GM21619 (cell line): ENCODE measurements at regions not wholly inside any gene's neighbourhood (a gene's known extent, or its start where the extent isn't known, plus 50 kb on each side); places are given as distances from the start of the nearest gene placed in this dataset.

Experiments
- ATAC-seq: cut with Tn5 transposase; IDR thresholded peaks from one replicate; pipeline ENCODE4 v1.9.1; 2021; ENCODE audit not compliant: unreplicated experiment

DNA sequence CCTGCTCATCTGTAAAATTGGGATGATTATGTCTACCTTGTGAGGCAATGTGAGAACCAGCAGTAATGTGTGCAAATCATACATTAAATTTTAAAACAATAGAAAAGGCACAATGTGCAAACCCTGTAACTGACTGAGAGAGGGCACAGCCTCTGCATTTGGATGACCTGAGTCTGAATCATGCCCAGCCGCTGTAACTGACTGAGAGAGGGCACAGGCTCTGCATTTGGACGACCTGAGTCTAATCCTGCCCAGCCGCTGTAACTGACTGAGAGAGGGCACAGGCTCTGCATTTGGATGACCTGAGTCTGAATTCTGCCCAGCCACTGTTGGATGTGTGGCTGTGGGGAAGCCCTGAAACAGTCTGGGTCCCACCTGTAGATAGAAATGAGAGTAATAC, 351.5 kb upstream of the SHH start:
- ATAC-seq = no peak

DNA sequence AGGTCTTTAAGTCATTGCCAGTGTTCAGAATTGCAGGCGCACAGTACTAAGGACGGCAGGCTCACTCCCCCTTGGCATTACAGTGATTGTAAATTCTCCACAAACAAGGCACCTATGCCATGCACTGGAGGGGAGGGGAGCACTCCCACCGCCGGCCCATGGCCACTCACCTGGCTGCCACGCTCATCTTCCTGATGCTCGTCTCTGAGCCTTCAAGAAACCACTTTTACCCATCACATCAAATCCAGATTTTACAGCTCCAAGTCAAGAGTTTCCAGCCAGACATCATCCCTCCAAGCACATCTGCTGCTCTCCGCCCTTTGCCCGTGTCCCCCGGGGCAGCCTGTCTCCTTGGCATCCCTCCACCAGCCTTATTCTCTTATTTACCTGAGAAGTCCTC, 350.2 kb upstream of the SHH start:
- ATAC-seq = no peak

DNA sequence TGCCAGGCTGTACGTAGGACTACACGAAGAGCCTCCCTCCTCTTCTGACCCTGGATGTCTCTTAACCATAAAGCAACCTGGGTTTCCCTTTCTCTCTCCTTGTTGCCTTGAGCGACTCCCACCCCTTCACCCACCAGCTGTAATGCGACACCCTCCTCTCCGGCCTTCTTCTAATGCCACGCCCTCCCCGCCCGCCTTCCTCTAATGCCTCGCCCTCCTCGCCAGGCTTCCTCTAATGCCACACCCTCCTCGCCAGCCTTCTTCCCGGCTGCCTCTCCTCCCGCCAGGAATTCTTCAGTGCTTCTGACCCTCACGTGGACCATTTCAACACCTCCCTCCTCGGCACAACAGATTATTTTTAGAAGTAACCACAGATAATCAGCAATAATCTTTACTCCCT, 348.5 kb upstream of the SHH start:
- no peak for ATAC-seq

DNA sequence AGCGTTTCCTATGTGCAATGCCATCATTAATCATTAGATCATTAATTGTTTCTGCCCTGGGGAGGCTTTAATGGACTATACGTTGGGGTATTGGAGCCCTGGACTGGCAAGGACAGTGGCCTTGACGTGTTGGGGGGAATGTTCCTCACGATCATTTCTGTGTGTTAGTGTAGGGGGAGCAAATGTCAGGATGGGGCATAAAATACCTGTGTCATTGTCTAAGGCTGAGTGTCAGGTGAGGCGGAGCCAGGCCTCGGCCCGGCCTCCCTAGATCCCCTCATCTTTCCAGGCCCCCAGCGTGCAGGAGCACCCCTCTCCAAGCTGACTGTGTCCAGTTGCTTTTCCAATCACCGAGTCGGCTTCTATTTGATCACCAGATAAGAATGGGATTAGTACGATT, 346.4 kb upstream of the SHH start:
- no peak for ATAC-seq

DNA sequence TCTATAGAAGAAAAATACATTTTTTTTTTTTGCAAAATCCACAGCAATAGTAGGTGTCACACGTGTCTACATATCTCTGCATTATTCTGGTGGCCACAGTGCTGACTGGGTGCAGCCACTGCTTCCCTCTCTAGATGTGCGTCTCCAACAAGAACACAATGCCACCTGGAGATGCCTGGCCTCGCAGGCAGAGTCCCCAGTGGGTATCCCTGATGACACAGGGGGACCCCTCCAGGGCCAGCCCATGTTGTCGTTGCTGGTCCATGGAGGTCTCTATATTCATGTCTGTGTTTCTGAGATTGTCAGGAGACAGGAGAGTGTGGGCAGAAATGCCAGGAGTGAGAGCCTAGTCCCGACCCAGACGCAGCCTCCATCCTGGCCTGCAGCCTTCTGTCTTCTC, 345.9 kb upstream of the SHH start:
- no peak for ATAC-seq

DNA sequence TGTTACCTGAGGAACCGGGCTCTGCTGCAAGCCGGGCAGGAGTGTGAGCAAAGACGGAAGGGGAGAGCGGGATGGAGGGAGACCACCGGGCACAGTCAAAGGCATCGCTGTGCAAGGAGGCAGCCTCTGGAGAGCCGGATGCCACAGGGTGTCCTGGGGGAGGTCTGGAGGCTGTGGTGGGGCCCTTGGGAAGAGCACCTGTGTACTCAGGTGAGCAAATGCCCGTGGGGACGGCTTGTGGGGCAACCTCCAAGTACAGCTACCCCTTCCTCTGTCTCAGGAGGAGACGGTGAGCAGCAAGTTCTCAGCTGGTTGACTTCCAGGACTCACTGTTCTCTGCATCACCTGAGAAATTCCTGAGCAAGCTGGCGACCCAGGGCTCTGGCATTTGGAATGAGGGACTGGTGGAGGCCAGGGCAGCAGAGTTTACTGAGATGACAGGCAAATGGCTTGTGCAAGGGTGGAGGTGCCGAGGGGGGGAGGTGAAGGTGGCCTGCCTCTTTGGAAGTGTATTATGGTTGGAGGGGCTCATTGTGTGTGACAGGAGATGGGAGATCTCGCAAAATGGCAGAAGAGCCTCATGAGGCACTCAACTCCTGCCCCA, 345.2 kb upstream of the SHH start:
- no peak for ATAC-seq

DNA sequence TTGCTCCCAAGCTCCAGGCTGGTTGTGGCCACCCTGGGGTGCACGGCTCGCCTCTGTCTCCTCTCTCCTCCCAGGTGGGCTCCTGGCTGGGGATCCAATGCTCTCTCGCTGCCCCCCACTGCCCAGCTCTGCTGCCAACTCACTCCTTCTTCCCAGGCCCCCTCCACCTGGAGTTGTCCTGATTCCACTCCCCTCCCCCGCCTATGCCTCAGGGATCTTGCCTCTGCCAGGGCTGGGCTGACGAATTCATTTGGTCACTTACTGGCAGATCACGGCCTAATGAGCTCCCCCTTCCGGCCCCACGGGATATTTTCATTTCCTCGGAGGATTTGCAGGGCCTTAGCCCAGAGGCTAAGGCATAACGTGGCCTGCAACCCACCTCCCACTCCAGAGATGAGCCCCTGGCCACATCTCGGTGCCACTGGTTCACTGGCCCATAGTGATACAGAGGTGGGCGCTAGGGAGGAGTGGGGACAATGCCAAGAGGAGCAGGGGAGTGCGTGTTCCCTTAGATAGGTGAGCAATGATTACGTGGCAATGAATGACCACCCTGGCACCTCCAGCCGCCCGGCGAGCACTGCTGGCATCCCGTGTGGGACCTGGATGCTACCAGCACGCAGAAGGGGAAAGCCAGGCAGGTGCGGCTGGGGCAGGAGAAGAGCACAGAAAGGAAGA, 344.6 kb upstream of the SHH start:
- ATAC-seq = no peak

DNA sequence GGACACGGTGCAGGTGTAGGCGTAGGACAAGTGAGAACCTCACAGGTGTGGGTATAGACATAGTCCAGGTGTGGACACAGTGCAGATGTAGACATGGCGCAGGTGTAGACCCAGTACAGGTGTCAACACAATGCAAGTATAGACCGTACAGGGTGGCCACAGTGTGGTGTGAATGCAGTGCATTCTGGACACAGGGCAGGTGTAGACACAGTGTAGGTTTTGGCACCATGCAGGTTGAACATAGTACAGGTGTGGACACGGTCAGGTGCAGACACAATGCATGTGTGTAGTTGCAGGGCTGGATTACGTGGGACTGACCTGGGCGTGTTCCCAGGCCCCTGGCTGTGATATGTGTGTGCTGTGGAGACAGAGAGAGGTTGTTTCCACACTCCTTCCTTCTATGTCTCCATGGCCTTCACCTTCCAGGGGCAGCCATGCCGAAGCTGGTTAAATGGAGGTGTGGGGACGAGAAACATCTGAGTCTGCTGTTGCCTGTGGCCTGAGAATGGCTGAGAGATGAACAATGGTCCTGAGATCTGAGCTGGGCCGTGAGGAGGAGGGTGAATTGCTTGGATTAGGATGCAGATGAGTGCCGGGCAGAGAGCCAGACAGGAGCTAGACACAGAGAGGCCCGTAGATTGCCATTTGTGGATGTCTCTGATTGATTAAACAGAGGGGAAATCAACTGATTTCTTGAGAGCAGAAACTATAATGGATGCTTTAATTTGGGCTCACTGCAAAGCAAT, 343.9 kb upstream of the SHH start:
- ATAC-seq = no peak

DNA sequence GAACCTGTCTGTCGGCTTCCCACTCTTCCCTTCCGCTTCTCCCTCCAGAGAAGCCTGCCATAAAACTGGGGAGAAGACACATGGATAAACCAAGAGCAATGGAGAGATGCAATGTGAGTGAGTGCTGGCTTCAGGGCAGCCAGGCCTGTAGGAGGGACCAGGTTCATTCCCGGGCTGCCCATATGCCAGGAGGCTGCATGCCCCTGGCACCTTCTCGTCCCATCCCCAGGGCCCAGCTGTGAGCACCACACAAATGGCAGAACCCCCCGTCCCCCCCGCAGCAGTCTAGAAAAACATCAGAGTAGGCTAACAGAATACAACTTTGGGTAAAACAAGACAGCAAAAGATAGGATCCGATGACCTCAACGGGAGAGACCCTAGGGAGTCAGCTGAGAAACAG, 341.3 kb upstream of the SHH start:
- ATAC-seq = no peak

DNA sequence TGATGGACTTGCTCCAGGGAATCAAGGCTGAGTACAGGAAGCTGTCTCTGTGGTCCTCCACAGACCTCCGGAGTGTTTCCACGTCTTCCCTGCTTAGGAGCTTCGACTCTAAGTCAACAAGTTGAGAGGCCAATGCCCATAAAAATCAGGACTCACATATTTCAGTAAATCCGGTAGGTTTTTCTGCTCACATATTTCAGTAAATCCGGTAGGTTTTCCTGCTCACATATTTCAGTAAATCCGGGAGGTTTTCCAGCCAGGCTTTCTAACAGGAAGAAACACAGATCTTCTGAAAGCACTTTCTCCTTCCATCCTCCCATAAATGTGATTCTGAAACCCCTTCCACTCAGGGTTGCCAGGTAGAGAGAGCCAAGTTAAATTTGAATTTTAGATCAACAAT, 340.1 kb upstream of the SHH start:
- no peak for ATAC-seq

DNA sequence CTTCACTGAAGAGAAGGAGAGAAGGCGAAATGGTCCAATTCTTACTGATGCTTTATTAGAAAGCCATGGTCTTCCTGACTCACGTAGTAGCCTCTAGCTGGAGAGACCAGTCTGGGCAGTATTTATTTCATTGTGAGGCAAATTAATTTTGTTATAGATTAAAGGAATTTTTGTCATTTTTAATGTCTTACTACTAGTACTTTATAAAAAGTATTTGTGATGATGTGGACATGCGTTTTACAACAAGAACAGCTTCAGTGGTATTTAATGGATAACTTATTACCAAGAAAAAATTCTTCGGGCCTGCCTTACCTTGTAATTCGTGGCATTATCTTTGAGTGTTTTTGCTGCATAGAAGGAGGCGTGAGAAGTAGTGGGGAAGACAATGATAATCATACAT, 339.4 kb upstream of the SHH start:
- no peak for ATAC-seq

DNA sequence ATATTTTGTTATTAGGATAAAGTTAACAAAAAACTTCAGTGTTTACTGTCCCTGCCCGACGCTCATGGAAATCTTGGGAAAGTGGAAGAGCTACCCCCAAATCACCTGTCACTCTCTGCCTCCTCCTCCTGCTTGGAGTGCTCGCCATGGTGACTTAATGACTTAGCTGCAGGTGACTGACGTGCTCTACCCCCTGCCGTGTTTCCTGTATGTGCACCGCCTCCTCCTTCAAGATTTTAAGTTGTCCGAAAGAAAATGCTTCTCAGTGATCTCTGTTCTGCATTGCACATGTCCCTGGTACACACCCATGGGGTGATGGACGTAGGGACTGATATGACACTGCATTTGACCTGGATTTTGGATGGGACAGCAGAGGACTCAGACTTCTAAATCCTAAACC, 338.8 kb upstream of the SHH start:
- no peak for ATAC-seq

DNA sequence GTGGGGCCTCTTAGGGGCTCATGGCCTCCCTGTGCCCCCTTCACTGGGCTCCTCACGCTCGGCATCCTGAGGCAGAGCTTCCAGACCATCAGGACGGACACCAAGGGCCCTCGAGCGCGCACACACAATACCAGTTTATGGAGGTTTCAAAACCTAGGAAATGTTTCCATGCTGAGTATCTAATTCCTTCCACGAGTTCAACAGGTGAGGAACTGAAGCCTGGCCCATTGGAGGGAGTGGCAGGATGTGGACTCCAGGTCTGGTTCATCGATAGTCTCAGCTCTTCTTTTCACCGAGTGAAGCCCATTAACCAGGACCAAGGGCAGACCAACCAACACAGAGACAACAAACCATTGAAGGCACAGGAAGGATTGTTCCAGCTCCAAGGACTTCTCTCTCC, 336.7 kb upstream of the SHH start:
- no peak for ATAC-seq

DNA sequence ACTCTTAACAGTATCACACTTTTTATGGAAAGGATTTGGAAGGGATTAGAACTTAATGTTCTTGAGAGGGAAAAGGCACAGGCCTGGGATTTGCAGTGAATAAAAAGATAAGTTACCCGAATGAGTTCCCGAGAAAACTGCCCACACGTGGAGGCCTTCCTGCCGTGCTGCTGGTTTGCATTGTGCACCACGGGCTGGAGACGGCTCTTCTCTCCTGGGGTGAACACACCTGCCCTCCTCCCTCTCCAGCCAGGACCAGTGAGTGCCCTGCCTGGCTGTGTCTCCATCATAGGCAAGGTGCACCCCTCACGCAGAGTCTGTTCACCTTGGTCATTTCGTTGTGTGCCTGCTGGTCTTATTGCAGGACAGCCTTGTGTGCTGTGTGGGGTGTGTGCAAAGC, 336.3 kb upstream of the SHH start:
- ATAC-seq = no peak

DNA sequence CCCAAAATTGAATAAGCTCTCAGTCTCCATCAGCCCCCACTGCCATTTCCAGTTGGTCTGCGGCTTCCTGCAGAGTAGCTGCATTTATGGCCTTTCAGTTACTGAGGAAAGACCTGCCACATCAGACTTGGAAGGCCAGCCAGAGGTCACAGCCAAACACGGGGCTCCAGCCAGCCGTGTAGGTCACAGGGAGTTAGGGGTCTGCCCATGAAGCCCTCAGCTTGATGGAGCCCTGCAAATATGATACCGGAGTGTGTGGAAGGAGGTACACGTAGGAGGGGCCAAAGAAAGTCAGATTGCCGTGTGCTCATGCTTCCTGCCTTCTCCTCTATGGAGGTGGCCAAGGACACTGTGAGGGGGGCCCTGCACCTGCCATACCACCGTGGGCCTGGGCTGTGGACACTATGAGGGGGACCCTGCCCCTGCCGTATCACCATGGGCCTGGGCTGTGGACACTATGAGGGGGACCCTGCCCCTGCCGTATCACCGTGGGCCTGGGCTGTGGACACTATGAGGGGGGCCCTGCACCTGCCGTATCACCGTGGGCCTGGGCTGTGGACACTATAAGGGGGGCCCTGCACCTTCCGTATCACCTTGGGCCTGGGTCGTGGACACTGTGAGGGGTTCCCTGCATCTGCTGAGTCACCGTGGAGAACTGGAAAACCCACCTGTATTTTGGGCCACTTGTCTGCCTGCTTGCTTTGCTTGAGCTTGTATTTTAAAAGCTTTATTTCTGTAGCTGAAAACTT, 335.7 kb upstream of the SHH start:
- ATAC-seq = no peak

DNA sequence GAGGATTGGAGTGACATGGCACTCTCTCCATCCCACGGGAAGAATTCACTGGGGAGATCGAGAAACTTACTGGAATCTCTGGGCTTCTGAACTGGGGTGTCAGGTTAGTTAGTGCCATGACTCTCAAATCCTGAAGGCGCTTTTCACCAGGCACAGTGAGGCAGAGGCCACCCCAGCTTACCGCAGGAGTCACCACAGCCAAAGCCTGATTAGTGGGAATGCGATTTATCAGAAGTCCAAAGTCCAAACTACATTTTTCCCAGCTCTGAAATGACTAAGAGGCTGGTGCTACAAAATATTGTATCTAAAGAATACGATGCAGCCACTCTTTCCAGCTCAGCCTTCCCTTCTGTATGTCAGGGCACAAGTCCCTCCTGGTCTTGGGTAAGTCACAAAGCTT, 334.8 kb upstream of the SHH start:
- ATAC-seq = no peak

DNA sequence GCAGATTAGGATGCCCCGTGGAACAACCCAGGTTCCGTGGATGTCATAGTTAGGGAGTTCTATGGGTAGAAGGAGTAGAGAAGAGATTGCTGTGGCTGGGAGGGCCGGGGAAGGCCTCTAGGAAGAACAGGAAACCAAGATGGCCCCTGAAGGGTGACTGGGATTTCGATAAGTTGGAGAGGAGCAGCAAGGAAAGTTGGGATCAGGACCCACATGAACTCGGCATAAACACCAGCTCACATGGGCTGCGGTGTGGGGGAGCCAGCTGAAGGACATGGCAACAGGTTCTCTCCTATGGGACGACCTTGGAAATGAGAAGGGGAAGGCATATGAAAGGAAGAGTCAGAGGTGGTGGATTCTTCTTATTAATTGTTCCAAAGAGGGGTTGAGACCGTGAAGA, 333.7 kb upstream of the SHH start:
- no peak for ATAC-seq

DNA sequence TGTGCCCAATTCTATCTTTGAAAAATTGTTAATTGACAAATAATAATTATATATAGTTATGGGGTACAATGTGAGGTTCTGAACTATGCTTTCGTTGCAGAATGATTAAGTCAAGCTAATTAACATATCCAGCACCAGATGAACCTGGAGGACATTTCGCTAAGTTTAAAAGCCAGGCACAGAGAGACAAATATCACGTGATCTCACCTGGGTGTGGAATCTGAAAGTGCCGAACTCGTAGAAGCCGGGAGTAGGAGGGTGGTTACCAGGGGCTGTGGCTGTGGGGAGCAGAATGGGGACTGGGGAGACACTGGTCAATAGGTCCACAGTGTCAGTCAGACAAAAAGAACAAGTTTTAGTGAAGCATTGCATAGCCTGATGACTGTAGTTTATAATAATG, 332.9 kb upstream of the SHH start:
- ATAC-seq = no peak

DNA sequence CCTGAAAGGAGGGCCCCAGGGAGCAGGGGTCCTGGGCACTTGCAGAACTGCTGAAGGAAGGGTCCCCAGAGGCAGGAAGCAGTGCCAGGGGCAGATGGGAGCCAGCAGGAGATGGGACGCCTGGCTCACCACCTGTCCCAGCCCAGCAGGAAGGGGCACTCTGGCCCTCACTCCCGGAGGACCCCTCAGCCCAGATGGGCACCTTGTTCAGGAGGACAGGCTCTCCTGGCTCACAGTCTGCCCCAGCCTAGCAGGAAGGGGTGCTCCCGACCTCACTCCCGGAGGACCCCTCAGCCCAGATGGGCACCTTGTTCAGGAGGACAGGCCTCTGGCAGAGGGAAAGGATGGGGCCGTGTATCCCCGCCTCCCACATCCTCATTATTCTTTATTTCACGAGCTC, 331.4 kb upstream of the SHH start:
- no peak for ATAC-seq

DNA sequence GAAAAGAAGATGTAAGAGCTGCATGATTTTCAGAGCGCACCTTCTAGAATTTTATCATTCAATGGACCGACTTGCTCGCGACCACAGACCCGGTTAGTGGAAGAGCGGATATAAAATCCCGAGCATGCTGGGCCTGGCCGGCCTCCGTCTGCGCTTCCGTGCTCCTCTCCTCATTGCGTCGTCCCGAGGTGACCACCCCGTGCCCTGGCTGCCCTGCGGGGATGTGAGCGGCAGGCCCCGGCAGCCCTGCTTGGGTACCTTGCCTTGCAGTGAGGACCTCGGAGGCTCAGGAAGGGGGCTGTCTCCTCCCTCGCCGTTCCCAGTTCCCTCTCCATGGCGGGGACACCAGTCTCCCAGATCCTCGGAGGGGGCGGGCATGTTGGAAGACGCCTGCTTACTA, 330.9 kb upstream of the SHH start:
- ATAC-seq = no peak

DNA sequence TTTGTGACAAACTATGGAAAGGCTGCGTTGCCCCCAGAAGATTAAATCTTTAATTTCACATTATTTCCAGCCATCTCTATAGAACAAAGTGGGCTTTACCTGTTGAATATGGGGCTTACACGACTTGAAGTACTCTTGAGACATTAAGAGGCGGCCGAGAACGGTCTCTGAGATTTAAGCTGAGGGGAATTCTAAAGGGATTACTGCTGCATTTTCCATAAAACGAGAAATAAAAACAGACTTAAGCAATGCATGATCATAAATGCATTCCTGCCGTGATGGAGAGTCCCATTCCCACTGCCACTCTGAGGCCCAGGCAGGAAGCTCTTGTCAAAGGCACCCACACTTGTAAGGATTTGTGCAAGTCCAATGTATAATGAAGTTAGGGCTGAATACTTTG, 329.7 kb upstream of the SHH start:
- no peak for ATAC-seq

DNA sequence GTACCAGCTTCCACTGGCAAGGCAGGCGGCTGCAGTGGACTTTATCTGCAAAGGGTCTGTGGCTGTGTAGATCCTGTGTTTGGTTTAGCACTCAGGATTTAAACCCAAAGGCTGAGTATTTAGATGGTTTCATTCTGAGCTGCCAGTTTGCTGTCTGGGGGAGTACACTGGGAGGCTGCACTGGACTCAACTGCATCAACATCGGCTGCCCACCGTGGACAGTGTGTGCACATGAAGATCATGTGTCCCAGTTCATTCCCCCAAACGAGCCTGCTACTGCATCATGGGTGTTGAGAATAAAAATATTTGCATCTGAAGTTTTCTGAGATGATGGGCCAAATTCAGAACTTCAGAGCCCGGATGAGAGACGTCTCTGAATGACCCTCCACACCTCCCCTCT, 328.6 kb upstream of the SHH start:
- ATAC-seq = no peak
